ENCODE measurements at regions not wholly inside any gene's neighbourhood (a gene's known extent, or its start where the extent isn't known, plus 50 kb on each side); places are given as distances from the start of the nearest gene placed in this dataset.

DNA sequence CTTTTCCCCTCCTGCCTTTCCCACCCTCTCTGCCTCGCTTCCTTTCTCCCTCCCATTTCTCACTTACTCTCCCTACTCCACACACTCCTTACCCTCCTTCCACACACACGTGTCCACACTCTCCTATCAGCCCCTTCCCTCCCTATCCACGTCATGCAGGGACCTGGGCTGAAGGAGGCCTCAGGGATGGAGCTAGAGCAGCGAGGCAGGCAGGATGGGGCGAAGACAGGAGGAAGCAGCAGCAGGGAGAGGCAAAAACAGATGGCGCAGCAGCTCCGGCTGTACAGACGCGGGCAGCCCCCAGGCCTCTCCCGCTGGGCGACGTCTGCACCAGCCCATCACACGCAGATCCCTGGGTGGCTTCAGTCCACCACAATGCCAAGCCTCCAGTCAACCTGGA lies 97.9 kb downstream of the SPATA19 start:
- Histone ChIP-seq H3K27me3 (ENCODE audit: control insufficient read depth in 2 of 2, insufficient read depth in 1 of 2, low read length in 1 of 2) (no peaks in the 10 kb centered on the region), H3K4me1 (ENCODE audit: control insufficient read depth in 2 of 2, insufficient read depth in 2 of 2, low read length in 2 of 2) (no peaks in the 10 kb centered on the region), H3K36me3 (ENCODE audit: control insufficient read depth in 2 of 2, insufficient read depth in 2 of 2, low read length in 1 of 2) (no peaks in the 10 kb centered on the region), H3K9me3 (ENCODE audit: control insufficient read depth in 2 of 2, insufficient read depth in 1 of 2, low read length in 1 of 2) (no peaks in the 10 kb centered on the region), H3K4me3 (ENCODE audit: low read length in 2 of 2) (no peak overlapping the region), H3K27ac (ENCODE audit: low read depth in 1 of 2, low read length in 1 of 2) (no peak overlapping the region)
- WGBS: 86% methylated on average over 13 of the region's 13 CpGs
- no peak for DNase-seq (ENCODE audit: low read depth in 6 of 9, low spot score in 9 of 9)

DNA sequence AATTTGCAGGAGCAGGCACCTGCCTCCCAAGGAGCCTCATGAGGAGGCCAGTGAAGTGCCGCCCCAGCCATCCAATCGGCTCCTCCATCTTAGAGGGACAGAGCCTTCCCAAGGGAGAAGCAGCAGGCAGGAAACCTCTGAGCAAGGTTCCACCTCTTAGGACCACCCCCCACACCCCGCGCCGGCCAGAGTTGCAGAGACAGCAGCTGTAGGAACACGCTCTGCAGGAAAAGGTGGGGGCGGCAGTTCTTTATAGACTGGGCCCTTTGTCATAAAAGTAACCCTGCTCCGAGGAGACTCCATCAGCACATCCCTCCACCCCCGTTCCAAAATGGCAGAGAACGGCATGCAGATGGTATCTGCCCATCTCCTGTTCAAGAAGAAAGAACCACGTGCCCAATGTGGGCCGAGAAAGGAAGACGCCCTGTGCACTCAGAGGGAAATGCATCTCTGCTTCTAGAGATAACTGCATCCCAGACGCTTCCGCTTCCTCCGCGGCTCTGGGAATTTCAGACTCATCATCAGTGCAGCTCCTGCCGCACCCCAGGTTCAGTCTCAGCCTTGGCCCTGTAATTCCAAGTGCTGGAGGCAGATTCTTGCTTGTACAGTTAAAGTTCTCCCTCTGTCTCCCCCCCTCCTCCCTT lies 98.5 kb downstream of the SPATA19 start:
- H3K4me1 ChIP-seq (ENCODE audit: control insufficient read depth in 2 of 2, insufficient read depth in 2 of 2, low read length in 2 of 2): no peaks in the 10 kb centered on the region
- no peak overlapping the region for H3K4me3 ChIP-seq (ENCODE audit: low read length in 2 of 2)
- H3K9me3 ChIP-seq (ENCODE audit: control insufficient read depth in 2 of 2, insufficient read depth in 1 of 2, low read length in 1 of 2): no peaks in the 10 kb centered on the region
- H3K36me3 ChIP-seq (ENCODE audit: control insufficient read depth in 2 of 2, insufficient read depth in 2 of 2, low read length in 1 of 2): no peaks in the 10 kb centered on the region
- DNase-seq (ENCODE audit: low read depth in 6 of 9, low spot score in 9 of 9): no peak
- H3K27me3 ChIP-seq (ENCODE audit: control insufficient read depth in 2 of 2, insufficient read depth in 1 of 2, low read length in 1 of 2): no peaks in the 10 kb centered on the region
- WGBS: 59% methylated on average over 18 of the region's 18 CpGs
- no peak overlapping the region for H3K27ac ChIP-seq (ENCODE audit: low read depth in 1 of 2, low read length in 1 of 2)

DNA sequence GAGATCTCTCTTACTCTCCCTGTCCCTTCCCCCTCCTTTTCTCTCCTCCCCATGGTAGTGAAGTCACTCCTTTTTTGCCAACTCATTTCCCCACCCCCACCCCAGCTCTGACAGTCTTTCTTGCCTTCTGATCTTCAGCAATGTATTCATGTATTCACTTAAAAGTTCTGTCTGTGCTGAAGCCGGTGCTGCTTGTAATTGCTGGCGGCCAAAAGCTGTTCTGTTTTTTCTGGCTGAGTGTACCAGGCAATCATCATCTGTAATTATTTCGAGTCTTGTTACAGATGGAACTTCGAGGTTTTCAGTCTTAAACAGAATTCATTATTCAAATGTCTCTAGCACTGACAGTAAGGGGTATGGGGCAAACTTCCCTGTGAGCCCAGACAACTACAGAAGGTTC lies 99.5 kb downstream of the SPATA19 start:
- Histone ChIP-seq H3K9me3 (ENCODE audit: control insufficient read depth in 2 of 2, insufficient read depth in 1 of 2, low read length in 1 of 2) (no peaks in the 10 kb centered on the region), H3K4me1 (ENCODE audit: control insufficient read depth in 2 of 2, insufficient read depth in 2 of 2, low read length in 2 of 2) (no peaks in the 10 kb centered on the region), H3K4me3 (ENCODE audit: low read length in 2 of 2) (no peak overlapping the region), H3K27ac (ENCODE audit: low read depth in 1 of 2, low read length in 1 of 2) (no peak overlapping the region), H3K27me3 (ENCODE audit: control insufficient read depth in 2 of 2, insufficient read depth in 1 of 2, low read length in 1 of 2) (no peaks in the 10 kb centered on the region), H3K36me3 (ENCODE audit: control insufficient read depth in 2 of 2, insufficient read depth in 2 of 2, low read length in 1 of 2) (no peaks in the 10 kb centered on the region)
- no peak for DNase-seq (ENCODE audit: low read depth in 6 of 9, low spot score in 9 of 9)
- 85% methylated on average over 4 of the region's 4 CpGs for WGBS

DNA sequence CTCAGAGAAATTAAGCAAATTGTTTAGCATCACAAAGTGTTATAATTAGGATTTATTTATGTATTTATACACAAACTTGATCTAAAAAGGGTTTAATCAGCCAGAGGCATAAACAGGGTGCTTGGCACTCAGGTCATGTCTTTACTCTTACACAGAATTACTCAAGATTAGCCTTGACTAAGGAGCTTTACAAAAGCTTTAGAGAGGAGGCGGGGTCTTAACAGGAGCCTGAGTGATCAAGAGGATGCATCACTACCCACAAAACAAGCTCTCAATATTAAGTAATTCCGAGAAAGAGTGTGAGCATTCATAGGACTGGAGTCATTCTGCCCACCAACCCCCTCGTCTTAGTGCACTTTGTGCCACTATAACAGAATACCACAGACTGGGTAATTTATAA lies 103.0 kb downstream of the SPATA19 start:
- Histone ChIP-seq H3K4me3 (ENCODE audit: low read length in 2 of 2) (no peak overlapping the region), H3K4me1 (ENCODE audit: control insufficient read depth in 2 of 2, insufficient read depth in 2 of 2, low read length in 2 of 2) (no peaks in the 10 kb centered on the region), H3K9me3 (ENCODE audit: control insufficient read depth in 2 of 2, insufficient read depth in 1 of 2, low read length in 1 of 2) (no peaks in the 10 kb centered on the region), H3K27ac (ENCODE audit: low read depth in 1 of 2, low read length in 1 of 2) (no peak overlapping the region), H3K36me3 (ENCODE audit: control insufficient read depth in 2 of 2, insufficient read depth in 2 of 2, low read length in 1 of 2) (no peaks in the 10 kb centered on the region), H3K27me3 (ENCODE audit: control insufficient read depth in 2 of 2, insufficient read depth in 1 of 2, low read length in 1 of 2) (no peaks in the 10 kb centered on the region)
- DNase-seq (ENCODE audit: low read depth in 6 of 9, low spot score in 9 of 9): no peak
- whole genome bisulfite sequencing: 92% methylated on average over 3 of the region's 3 CpGs

DNA sequence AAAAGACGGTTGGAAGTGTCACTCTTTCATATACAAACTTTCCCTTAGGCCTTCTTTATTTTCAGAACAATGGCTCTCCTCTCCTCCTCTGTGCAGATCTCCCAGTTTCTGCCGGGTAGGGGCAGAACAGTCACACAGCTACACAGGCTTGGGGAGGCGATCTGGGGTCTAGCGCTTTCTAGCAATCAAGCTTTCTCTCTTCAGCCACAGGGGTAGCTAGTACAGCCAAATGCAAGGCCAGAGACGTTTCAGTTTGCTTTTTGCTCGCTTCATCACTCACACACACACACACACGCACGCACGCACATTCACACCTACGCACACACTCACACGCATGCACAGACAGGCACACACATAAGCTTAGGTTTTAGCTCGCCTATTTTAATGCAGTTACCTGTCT lies 104.3 kb downstream of the SPATA19 start:
- Histone ChIP-seq H3K9me3 (ENCODE audit: control insufficient read depth in 2 of 2, insufficient read depth in 1 of 2, low read length in 1 of 2) (no peaks in the 10 kb centered on the region), H3K4me3 (ENCODE audit: low read length in 2 of 2) (no peak overlapping the region), H3K36me3 (ENCODE audit: control insufficient read depth in 2 of 2, insufficient read depth in 2 of 2, low read length in 1 of 2) (no peaks in the 10 kb centered on the region), H3K27ac (ENCODE audit: low read depth in 1 of 2, low read length in 1 of 2) (no peak overlapping the region), H3K4me1 (ENCODE audit: control insufficient read depth in 2 of 2, insufficient read depth in 2 of 2, low read length in 2 of 2) (no peaks in the 10 kb centered on the region), H3K27me3 (ENCODE audit: control insufficient read depth in 2 of 2, insufficient read depth in 1 of 2, low read length in 1 of 2) (no peaks in the 10 kb centered on the region)
- DNase-seq (ENCODE audit: low read depth in 6 of 9, low spot score in 9 of 9): no peak
- 79% methylated on average over 12 of the region's 12 CpGs for WGBS

DNA sequence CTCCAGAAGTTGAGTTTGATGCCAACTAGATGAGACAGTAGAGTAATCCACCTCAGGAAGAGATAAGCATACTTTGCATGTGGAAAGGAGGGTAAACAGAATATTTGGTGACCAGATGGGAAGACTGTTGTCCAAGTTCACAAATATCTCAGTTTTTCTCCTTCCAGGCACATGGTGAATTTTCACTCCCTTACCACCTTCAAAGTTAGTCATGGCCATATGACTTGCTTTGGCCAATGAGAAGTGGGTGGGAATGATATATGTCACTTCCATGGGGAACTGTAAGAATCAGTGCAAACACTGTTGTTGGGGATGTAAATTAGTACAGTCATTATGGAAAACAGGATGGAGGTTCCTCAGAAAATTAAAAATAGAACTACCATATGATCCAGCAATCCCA lies 105.8 kb downstream of the SPATA19 start:
- Histone ChIP-seq H3K27ac (ENCODE audit: low read depth in 1 of 2, low read length in 1 of 2) (no peak overlapping the region), H3K27me3 (ENCODE audit: control insufficient read depth in 2 of 2, insufficient read depth in 1 of 2, low read length in 1 of 2) (no peaks in the 10 kb centered on the region), H3K36me3 (ENCODE audit: control insufficient read depth in 2 of 2, insufficient read depth in 2 of 2, low read length in 1 of 2) (no peaks in the 10 kb centered on the region), H3K4me1 (ENCODE audit: control insufficient read depth in 2 of 2, insufficient read depth in 2 of 2, low read length in 2 of 2) (no peaks in the 10 kb centered on the region), H3K9me3 (ENCODE audit: control insufficient read depth in 2 of 2, insufficient read depth in 1 of 2, low read length in 1 of 2) (no peaks in the 10 kb centered on the region), H3K4me3 (ENCODE audit: low read length in 2 of 2) (no peak overlapping the region)
- DNase-seq (ENCODE audit: low read depth in 6 of 9, low spot score in 9 of 9): no peak

DNA sequence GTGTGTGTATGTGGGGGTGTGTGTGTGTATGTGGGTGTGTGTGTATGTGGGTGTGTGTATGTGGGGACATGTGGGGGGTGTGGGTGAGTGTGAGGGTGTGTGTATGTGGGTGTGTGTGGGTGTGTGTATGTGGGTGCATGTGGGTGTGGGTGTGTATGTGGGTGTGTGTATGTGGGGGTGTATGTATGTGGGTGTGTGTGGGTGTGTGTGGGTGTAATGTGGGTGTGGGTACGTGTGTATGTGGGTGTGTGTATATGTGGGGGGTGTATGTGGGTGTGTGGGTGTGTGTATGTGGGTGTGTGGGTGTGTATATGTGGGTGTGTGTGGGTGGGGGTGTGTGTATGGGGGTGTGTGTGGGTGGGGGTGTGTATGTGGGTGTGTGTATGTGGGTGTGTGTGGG lies 106.7 kb downstream of the SPATA19 start:
- no peaks in the 10 kb centered on the region for H3K9me3 ChIP-seq (ENCODE audit: control insufficient read depth in 2 of 2, insufficient read depth in 1 of 2, low read length in 1 of 2)
- no peaks in the 10 kb centered on the region for H3K4me1 ChIP-seq (ENCODE audit: control insufficient read depth in 2 of 2, insufficient read depth in 2 of 2, low read length in 2 of 2)
- no peak for DNase-seq (ENCODE audit: low read depth in 6 of 9, low spot score in 9 of 9)
- no peaks in the 10 kb centered on the region for H3K27me3 ChIP-seq (ENCODE audit: control insufficient read depth in 2 of 2, insufficient read depth in 1 of 2, low read length in 1 of 2)
- 93% methylated on average over 1 of the region's 1 CpG for WGBS
- H3K4me3 ChIP-seq (ENCODE audit: low read length in 2 of 2): no peak overlapping the region
- H3K36me3 ChIP-seq (ENCODE audit: control insufficient read depth in 2 of 2, insufficient read depth in 2 of 2, low read length in 1 of 2): no peaks in the 10 kb centered on the region
- no peak overlapping the region for H3K27ac ChIP-seq (ENCODE audit: low read depth in 1 of 2, low read length in 1 of 2)

DNA sequence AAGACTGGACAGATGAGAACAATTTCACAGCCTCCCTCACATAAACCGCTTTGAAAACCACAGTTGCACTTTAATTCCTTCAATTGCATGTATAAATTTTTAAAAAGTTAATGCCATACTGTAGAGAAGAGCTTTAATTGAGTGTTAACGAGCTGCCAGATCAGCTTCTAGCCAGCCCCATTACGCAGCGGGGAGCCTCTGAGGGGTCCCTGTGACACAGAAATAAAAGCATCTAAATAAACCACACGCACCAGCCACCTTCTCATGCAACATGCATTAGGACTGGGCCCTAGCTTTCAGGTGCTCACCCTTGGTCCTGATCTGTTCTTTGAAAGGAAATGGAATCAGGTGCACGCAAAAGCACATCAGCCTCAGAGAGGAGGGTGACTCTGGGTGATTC lies 111.7 kb downstream of the SPATA19 start:
- DNase-seq (ENCODE audit: low read depth in 6 of 9, low spot score in 9 of 9): no peak
- Histone ChIP-seq H3K9me3 (ENCODE audit: control insufficient read depth in 2 of 2, insufficient read depth in 1 of 2, low read length in 1 of 2) (no peaks in the 10 kb centered on the region), H3K4me3 (ENCODE audit: low read length in 2 of 2) (no peak overlapping the region), H3K36me3 (ENCODE audit: control insufficient read depth in 2 of 2, insufficient read depth in 2 of 2, low read length in 1 of 2) (no peaks in the 10 kb centered on the region), H3K27ac (ENCODE audit: low read depth in 1 of 2, low read length in 1 of 2) (no peak overlapping the region), H3K27me3 (ENCODE audit: control insufficient read depth in 2 of 2, insufficient read depth in 1 of 2, low read length in 1 of 2) (no peaks in the 10 kb centered on the region), H3K4me1 (ENCODE audit: control insufficient read depth in 2 of 2, insufficient read depth in 2 of 2, low read length in 2 of 2) (no peaks in the 10 kb centered on the region)
- 82% methylated on average over 6 of the region's 6 CpGs for WGBS

DNA sequence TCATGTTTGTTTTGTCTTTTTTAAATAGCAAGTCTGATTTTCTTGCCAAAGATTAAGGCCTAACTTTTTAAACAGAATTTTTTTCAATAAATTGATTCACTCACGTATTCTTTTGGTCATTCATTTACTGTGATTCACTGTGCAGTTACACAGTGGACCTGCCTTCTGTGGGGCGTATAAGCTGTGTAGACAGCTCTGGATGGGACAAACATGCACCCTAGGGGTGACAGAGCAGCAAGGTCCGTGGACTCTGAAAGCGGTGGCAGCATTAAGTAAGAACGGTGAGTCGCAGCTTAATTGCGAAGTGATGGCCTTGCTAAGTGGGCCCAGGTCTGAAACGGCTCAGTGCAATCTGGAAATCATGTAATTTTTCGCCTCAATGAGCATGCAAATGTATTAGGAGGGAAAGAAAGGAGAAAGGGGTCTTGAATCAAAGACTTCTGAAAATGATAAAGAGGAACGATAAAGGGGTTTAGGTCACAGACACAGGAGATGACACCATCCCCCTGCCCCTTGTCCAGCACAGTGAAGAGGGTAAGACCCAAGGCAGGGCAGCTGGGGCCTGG lies 113.1 kb downstream of the SPATA19 start:
- 90% methylated on average over 10 of the region's 10 CpGs for WGBS

More for the DNA sequence above, 113.1 kb downstream of the SPATA19 start:
- Histone ChIP-seq H3K9me3 (ENCODE audit: control insufficient read depth in 2 of 2, insufficient read depth in 1 of 2, low read length in 1 of 2) (no peaks in the 10 kb centered on the region), H3K4me3 (ENCODE audit: low read length in 2 of 2) (no peak overlapping the region), H3K4me1 (ENCODE audit: control insufficient read depth in 2 of 2, insufficient read depth in 2 of 2, low read length in 2 of 2) (no peaks in the 10 kb centered on the region), H3K27me3 (ENCODE audit: control insufficient read depth in 2 of 2, insufficient read depth in 1 of 2, low read length in 1 of 2) (no peaks in the 10 kb centered on the region), H3K27ac (ENCODE audit: low read depth in 1 of 2, low read length in 1 of 2) (no peak overlapping the region), H3K36me3 (ENCODE audit: control insufficient read depth in 2 of 2, insufficient read depth in 2 of 2, low read length in 1 of 2) (no peaks in the 10 kb centered on the region)
- DNase-seq (ENCODE audit: low read depth in 6 of 9, low spot score in 9 of 9): no peak
